ELF-1 (cell line): ENCODE measurements at regions not wholly inside any gene's neighbourhood (a gene's known extent, or its start where the extent isn't known, plus 50 kb on each side); places are given as distances from the start of the nearest gene placed in this dataset.

Experiments
- DNase-seq: peaks from one replicate; pipeline ENCODE4 v3.0.0-alpha.2; 2016; ENCODE audit warnings: low read depth, low spot score

- DNase-seq = no peak
Measured at GRCh38 chr15:101590785-101591184, 61.4 kb downstream of the TM2D3 start.

- no peak for DNase-seq
Measured at GRCh38 chr15:101583284-101583683, 68.9 kb downstream of the TM2D3 start.

DNA sequence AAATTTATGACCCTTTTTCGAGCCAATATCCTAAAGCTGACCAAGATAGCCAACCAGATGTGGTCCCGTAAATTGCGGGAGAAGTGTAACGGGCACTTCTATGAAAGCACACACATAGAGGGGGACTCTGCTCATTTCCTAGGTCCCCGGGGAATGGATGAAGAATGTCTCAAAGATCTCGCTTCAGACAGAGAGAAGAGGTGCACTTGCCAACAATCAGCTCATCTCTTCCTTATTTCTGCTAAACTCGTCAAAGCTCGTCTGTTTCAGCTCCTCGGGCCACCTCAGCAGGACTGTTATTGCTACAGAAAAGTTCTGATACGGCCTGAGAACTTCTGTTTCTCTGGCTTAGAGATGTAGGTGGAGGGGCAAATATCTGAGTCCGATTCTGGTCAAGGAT is 71.8 kb downstream of the TM2D3 start:
- no peak for DNase-seq

DNA sequence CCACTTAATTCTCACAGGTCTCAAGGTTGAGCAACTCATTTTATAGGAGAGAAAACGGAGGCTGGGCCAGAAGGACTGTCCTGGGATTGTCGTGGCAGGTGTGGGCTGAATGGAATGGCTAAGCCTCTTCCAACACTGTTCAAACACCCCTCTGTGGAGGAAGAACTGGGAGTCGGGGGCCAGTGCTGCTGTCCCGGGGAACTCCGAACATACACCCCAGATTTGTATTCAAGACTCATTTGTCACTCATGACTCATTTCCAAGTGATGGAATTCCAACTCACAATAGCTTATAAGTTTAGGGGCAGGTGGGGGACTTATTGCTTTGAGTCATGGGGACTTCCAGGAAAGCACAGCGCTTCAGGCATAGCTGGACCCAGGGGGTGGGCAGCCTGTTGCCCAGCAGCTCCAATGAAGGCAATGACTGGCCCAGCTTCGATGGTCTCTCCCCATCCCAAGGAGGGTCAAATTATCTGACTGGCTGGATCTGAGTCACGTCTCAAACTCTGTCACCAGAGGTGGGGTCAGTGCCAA is 72.5 kb downstream of the TM2D3 start:
- DNase-seq = no peak

DNA sequence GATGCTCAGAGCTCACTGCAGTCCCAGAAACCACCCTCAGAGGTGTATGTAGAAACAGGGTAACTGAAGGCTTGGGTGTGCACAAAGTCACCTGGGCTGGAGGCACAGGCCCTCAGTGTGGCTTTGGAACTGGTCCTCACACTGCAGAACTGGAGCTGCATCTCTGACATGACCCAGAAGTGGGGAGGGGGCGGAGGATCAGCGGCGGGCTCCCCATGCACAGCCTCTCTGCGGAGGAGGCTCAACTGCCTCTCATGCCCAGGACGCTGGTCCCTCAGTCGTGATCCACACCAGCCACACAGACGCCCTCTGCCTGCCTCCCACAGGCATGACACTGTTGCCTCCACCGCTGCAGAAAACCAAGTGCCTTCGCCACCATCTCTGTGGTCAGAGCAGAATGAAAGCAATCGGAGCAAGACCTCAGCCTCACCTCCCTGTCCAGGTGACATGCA is 73.7 kb downstream of the TM2D3 start:
- peak; percentile 58 for DNase-seq

GRCh38 chr15:101573951-101574350 is 78.2 kb downstream of the TM2D3 start:
- DNase-seq = no peak

- no peak for DNase-seq
Measured at GRCh38 chr15:101570241-101570640, 80.7 kb upstream of the PCSK6 start.

DNA sequence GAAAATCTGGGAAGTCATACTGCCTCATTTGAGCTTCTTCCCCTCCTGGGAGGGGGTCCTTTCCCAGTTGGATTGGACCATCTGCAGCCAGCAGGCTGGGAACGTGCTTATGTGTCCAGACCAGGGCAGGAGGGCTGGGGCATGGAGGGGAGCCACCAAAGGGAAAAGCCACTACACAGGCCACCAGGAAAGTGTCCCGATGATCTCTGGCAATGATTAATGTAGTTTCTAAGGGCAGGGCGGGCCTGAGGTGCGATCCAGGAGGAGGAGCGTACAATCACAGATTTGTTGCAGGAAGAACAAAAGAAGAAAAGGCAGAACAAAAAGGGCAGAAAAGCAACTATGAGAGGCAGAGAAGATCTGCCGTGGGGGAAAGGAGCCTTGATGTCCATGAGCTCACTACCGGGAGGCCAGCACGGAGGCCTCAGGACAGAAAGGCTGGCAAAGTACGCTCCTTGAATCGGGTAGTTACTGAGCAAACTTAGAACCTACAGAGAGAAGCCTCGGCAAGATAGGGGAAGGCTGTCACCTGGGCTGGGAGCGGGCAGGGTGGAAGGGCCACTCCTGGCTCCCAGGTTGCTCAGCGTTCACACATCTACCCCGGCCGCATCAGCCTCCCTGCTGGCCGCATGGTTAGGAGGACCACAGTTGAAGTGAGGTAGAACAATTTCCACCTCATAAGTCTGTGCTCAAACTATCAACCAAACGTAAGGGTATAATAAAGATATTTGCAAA is 79.5 kb upstream of the PCSK6 start:
- DNase-seq = no peak

DNA sequence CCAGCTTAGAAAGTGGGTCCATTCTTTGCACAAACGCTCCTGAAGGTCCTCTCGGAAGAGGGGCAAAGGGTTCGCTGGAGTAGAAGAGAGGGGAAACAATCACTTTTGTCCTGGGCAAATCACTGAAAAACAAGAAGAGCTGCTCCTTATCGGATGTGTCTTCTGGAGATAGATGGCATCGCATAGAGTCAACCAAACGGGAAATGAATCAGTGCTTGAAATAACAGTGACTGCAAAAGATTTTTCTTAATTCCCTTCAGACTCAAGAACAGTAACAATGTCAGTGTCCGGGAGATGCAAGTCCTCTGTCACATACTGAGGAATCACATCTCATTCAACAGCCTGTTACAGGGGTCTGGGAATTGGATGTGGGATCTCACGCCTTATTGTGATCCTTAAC is 78.8 kb upstream of the PCSK6 start:
- no peak for DNase-seq

GRCh38 chr15:101566748-101567488 is 77.4 kb upstream of the PCSK6 start:
- no peak for DNase-seq

- no peak for DNase-seq
Measured at GRCh38 chr15:101565377-101565776, 75.9 kb upstream of the PCSK6 start.

DNA sequence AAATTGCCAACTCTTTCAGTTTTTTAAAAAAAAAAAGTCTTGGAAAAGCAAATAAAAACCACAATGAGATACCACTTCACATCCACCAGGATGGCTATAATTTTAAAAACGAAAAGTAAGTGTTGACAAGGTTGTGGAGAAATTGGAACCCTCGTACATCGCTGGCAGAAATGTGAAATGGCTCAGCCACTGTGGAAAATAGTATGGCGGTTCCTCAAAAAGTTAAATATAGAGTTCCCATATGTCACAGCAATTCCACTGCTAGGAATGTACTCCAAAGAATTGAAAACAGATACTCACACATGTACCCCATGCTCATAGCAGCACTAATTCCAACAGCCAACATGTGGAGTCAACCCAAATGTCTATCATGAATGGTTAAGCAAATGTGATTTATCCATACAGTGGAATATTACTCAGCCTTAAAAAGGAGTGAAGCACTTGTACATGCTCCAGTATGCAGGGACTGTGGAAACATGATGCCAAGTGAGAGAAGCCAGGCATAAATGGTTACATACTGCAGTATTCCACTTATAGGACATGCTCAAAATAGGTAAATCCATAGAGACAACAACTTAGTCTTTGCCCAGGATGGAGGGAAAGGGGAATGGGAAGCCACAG is 73.8 kb upstream of the PCSK6 start:
- DNase-seq = no peak

GRCh38 chr15:101562428-101563059 is 73.0 kb upstream of the PCSK6 start:
- DNase-seq = no peak

GRCh38 chr15:101561584-101561906 is 72.0 kb upstream of the PCSK6 start:
- DNase-seq = no peak

DNA sequence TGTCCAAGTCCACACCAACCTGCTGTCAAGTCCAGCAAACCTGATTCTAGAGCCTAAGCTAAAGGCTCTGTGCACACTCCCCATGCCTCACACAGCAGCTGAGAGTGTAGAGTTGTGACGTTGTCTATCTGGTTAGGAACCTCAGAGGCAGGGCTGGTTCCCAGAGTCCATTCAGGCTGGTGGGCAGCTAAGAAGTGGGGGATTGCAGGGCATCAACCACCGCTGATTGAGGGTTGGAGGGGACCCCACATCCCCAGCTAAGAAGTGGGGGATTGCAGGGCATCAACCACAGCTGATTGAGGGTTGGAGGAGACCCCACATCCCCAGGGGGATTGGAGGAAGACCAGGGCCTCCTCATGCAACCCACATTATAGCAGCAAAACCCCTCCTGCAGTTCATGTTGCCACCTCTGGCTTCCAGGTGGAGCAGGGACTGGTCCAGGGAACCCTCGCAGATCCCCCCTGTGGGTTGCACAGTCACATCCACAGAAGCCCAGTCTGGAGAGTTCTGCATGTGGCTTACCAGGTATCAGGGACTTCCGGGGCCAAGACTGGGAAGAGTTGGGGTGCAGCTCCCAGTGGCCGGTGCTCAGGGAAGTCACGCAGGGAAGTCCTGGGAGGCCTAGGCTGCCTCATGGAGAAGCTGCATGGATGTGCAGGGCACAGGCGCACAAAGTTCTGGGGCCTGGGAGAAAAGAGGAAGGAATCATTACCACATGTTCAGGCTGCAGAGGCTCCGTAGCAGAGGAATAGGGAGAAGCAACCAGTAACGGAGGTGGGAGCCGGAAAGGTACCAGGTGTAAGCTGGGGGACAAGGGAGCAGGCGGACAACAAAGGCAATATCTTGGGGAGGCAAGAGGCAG is 71.4 kb upstream of the PCSK6 start:
- no peak for DNase-seq

GRCh38 chr15:101559952-101560351 is 70.4 kb upstream of the PCSK6 start:
- DNase-seq = no peak

DNA sequence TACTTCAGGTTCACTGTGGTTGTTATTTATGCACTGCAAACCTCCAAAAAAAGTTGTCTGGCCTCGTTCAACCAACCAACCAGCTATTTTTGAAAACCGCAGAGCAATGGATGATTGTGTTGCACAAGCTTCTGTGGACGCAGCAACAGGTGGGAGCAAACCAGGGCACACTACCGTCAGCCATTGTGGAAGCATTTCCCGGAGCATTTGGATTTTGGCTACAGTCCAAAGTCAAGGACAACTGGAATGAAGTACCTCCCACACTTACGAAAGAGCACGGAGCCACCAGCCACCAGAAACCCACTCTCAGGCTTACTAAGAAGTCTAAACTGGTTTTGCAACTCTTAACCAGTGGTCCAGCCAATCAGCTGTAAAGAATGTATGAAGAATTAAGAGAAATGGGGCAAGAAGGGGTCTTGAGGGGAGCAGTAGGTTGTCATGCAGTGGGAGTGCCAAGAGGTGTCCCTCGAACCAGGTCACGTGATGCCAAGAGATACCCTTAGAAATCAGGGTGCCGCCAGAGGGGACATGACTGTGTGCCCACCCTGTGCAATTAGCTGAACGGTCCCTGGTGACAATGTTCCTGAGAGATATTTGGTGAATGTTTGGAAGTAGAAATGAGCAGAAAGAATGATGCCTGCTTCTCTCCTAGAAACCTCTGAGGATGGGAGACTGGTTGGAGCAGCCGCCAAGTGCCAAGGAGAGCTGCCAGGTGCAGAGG is 68.9 kb upstream of the PCSK6 start:
- no peak for DNase-seq

DNA sequence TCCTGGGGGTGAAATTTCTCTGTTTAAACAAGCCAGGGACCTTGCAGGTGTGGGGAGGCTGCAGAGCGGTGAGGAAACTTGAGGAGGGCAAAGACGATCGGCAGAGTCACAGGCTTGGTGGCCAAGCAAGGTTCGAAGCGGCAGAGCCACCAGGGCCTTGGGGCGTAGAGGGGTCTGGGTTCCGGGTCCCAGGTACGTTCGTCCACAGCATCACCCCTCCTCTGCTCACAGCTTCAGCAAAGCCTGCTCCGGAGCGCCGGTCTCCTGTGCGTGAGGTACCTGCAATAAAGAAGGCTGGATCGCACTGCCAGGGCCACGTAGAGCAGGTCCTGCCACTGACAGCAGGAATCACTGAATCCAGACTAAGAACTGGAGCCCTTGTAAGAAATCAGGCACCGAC is 66.8 kb upstream of the PCSK6 start:
- no peak for DNase-seq

- no peak for DNase-seq
Measured at GRCh38 chr15:101554115-101554915, 64.8 kb upstream of the PCSK6 start.
